Stomach (tissue), 4 donors: ENCODE measurements at regions not wholly inside any gene's neighbourhood (a gene's known extent, or its start where the extent isn't known, plus 50 kb on each side); places are given as distances from the start of the nearest gene placed in this dataset.

ENCODE experiments used
- CTCF ChIP-seq, 7 experiments: fragments of 450-650 bp in 4 of 7; fragments of 200-600 bp in 3 of 7; sonication (generic) in 3 of 7; IDR thresholded peaks; one replicate each; pipeline ENCODE4 v1.5.1; 2016 to 2019; ENCODE audit warnings: antibody characterized with exemption in 7 of 7, control low read depth in 2 of 7, mild to moderate bottlenecking in 1 of 7
- EP300 ChIP-seq: sonication (generic); formaldehyde crosslinking; IDR thresholded peaks from one replicate; pipeline ENCODE4 v1.6.1; 2017; ENCODE audit warnings: antibody characterized with exemption
- POLR2A ChIP-seq, 4 donors: fragments of 450-650 bp; IDR thresholded peaks; one replicate each; pipeline ENCODE4 v1.6.1; 2016; ENCODE audit warnings: antibody characterized with exemption in 4 of 4, control low read depth in 2 of 4, mild to moderate bottlenecking in 1 of 4, moderate library complexity in 1 of 4
- POLR2AphosphoS5 ChIP-seq, 3 donors: sonication (generic); formaldehyde crosslinking; IDR thresholded peaks; one replicate each; pipeline ENCODE4 v1.6.1; 2016; ENCODE audit warnings: antibody characterized with exemption in 3 of 3

DNA sequence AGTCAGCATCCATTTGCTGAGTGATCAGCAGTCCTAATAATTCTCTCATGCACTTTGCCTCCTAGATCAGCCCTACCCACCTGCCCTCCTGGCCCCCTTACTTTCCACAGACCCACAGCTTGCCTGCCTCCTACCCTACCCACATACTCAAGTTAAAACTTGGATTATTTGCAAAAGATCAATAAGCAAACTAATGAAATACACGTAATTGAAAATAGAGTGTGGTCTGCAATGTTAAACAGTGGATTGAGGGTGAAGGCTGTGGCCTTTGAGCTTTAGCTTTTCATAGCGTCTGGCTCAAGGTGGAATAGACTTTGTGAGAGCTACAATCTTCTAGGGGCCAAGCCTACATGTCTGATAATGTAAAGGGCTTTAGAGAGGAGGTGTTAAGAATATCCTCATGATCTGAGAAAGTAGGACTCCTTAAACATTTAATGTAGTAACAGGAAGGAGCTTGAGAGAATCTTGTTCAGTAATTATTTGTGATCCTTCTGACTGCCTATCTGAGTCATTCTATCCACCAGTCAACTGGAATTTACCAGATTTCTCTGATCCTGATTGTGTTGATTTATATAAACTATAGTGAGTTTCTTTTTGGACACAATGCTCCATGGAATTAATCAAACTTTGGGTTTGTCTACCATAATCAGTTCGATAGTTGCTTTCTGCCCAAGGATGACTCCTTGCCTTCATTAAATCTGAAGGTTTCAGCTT lies 310.0 kb downstream of the HRH4 start:
- TF ChIP-seq POLR2A (IDR thresholded peaks at IDR 0.05), result no peak
- TF ChIP-seq CTCF (IDR thresholded peaks at IDR 0.05), result no peak
- TF ChIP-seq POLR2AphosphoS5 (IDR thresholded peaks at IDR 0.05), result no peak
- no peak for TF ChIP-seq EP300
